ENCODE measurements at regions not wholly inside any gene's neighbourhood (a gene's known extent, or its start where the extent isn't known, plus 50 kb on each side); places are given as distances from the start of the nearest gene placed in this dataset.

DNA sequence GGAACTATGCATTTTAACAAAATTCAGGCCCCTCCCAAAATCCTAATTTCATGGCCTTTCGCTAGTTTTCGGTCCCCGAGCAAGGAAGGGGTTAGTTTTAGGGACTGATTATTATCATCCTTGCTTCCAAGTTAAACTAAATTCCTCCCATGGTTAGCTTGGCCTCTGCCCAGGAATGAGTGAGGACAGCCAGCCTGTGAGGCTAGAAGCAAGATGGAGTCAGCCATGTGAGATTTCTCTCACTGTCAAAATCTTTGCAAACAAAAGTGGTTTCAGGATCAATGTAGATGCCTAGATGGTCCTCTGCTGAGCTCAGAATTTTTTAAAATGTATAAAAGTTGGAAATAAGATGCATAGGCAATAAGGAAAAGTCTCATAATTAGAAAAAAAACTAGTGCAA, 208.9 kb downstream of the RSL24D1 start:
- no peak for DNase-seq (ENCODE audit: low read depth in 2 of 2)
- Histone ChIP-seq H3K4me3 (replicated peaks in 1 of 4; ENCODE audit: control extremely low read depth in 1 of 4, insufficient read depth in 1 of 4, low read depth in 3 of 4, low read length in 4 of 4) (no peak overlapping the region), H3K79me2 (ENCODE audit: control insufficient read depth, insufficient read depth, low read length) (no peaks in the 10 kb centered on the region), H4K20me1 (ENCODE audit: control insufficient read depth, extremely low read depth, insufficient read depth, low read length) (no peaks in the 10 kb centered on the region), H2AFZ (ENCODE audit: low read length) (no peak overlapping the region), H3K9me3 (ENCODE audit: control insufficient read depth, insufficient read depth, low read depth, low read length) (no peaks in the 10 kb centered on the region), H3K27me3 (ENCODE audit: control insufficient read depth, insufficient read depth, low read length) (no peaks in the 10 kb centered on the region), H3K36me3 (ENCODE audit: control insufficient read depth, insufficient read depth, low read length) (no peaks in the 10 kb centered on the region), H3K4me1 (ENCODE audit: control insufficient read depth, extremely low read depth, insufficient read depth, low read length) (no peaks in the 10 kb centered on the region), H3K4me2 (ENCODE audit: extremely low read depth, insufficient read depth, low read length) (no peak overlapping the region), H3K27ac (ENCODE audit: insufficient read depth, low read length) (no peak overlapping the region), H3K9ac (ENCODE audit: insufficient read depth, low read length) (no peak overlapping the region)
- TF ChIP-seq CTCF (conservative IDR thresholded peaks at IDR 0.05 in 1 of 2, IDR thresholded peaks at IDR 0.05 in 1 of 2; ENCODE audit: low read depth in 1 of 2, low read length in 2 of 2) (no peak), EZH2 (IDR thresholded peaks at IDR 0.05; ENCODE audit: low read length, missing control alignments) (no peak)

- Histone ChIP-seq H3K4me2 (ENCODE audit: extremely low read depth, insufficient read depth, low read length) (no peak overlapping the region), H4K20me1 (ENCODE audit: control insufficient read depth, extremely low read depth, insufficient read depth, low read length) (no peaks in the 10 kb centered on the region), H3K4me3 (replicated peaks in 1 of 4; ENCODE audit: control extremely low read depth in 1 of 4, insufficient read depth in 1 of 4, low read depth in 3 of 4, low read length in 4 of 4) (no peak overlapping the region), H3K36me3 (ENCODE audit: control insufficient read depth, insufficient read depth, low read length) (no peaks in the 10 kb centered on the region), H3K4me1 (ENCODE audit: control insufficient read depth, extremely low read depth, insufficient read depth, low read length) (no peaks in the 10 kb centered on the region), H3K27ac (ENCODE audit: insufficient read depth, low read length) (no peak overlapping the region), H3K9ac (ENCODE audit: insufficient read depth, low read length) (no peak overlapping the region), H2AFZ (ENCODE audit: low read length) (no peak overlapping the region), H3K9me3 (ENCODE audit: control insufficient read depth, insufficient read depth, low read depth, low read length) (no peaks in the 10 kb centered on the region), H3K27me3 (ENCODE audit: control insufficient read depth, insufficient read depth, low read length) (no peaks in the 10 kb centered on the region), H3K79me2 (ENCODE audit: control insufficient read depth, insufficient read depth, low read length) (no peaks in the 10 kb centered on the region)
- no peak for DNase-seq (ENCODE audit: low read depth in 2 of 2)
- TF ChIP-seq CTCF (conservative IDR thresholded peaks at IDR 0.05 in 1 of 2, IDR thresholded peaks at IDR 0.05 in 1 of 2; ENCODE audit: low read depth in 1 of 2, low read length in 2 of 2), result no peak
- TF ChIP-seq EZH2 (IDR thresholded peaks at IDR 0.05; ENCODE audit: low read length, missing control alignments), result no peak
Observed at GRCh38 chr15:54979964-54980363, 216.8 kb downstream of the RSL24D1 start.

- no peak overlapping the region for H3K27ac ChIP-seq (ENCODE audit: insufficient read depth, low read length)
Observed at GRCh38 chr15:54962637-54963036, 234.1 kb downstream of the RSL24D1 start.

More at GRCh38 chr15:54962637-54963036, 234.1 kb downstream of the RSL24D1 start:
- H3K4me2 ChIP-seq (ENCODE audit: extremely low read depth, insufficient read depth, low read length), result no peak overlapping the region
- H2AFZ ChIP-seq (ENCODE audit: low read length), result no peak overlapping the region
- H3K27me3 ChIP-seq (ENCODE audit: control insufficient read depth, insufficient read depth, low read length), result no peaks in the 10 kb centered on the region
- no peak for TF ChIP-seq EZH2 (IDR thresholded peaks at IDR 0.05; ENCODE audit: low read length, missing control alignments)
- H3K79me2 ChIP-seq (ENCODE audit: control insufficient read depth, insufficient read depth, low read length), result no peaks in the 10 kb centered on the region
- H3K4me3 ChIP-seq (replicated peaks in 1 of 4; ENCODE audit: control extremely low read depth in 1 of 4, insufficient read depth in 1 of 4, low read depth in 3 of 4, low read length in 4 of 4), result no peak overlapping the region
- no peaks in the 10 kb centered on the region for H3K9me3 ChIP-seq (ENCODE audit: control insufficient read depth, insufficient read depth, low read depth, low read length)
- H3K36me3 ChIP-seq (ENCODE audit: control insufficient read depth, insufficient read depth, low read length), result no peaks in the 10 kb centered on the region
- H3K4me1 ChIP-seq (ENCODE audit: control insufficient read depth, extremely low read depth, insufficient read depth, low read length), result no peaks in the 10 kb centered on the region
- H4K20me1 ChIP-seq (ENCODE audit: control insufficient read depth, extremely low read depth, insufficient read depth, low read length), result no peaks in the 10 kb centered on the region
- no peak overlapping the region for H3K9ac ChIP-seq (ENCODE audit: insufficient read depth, low read length)
- DNase-seq (ENCODE audit: low read depth in 2 of 2), result no peak

All from fibroblast of lung (primary cell).